Glomerular visceral epithelial cell (primary cell): ENCODE measurements at regions not wholly inside any gene's neighbourhood (a gene's known extent, or its start where the extent isn't known, plus 50 kb on each side); places are given as distances from the start of the nearest gene placed in this dataset.

Experiments
- DNase-seq: peaks from one replicate; pipeline ENCODE4 v3.0.0-alpha.2; 2016; ENCODE audit errors: extremely low spot score

- no peak for DNase-seq
Observed at GRCh38 chr20:57849121-57849520, 139.3 kb upstream of the PMEPA1 start.

- DNase-seq, result no peak
Observed at GRCh38 chr20:57848282-57848681, 138.5 kb upstream of the PMEPA1 start.

GRCh38 chr20:57847104-57847503 lies 137.3 kb upstream of the PMEPA1 start:
- no peak for DNase-seq

DNA sequence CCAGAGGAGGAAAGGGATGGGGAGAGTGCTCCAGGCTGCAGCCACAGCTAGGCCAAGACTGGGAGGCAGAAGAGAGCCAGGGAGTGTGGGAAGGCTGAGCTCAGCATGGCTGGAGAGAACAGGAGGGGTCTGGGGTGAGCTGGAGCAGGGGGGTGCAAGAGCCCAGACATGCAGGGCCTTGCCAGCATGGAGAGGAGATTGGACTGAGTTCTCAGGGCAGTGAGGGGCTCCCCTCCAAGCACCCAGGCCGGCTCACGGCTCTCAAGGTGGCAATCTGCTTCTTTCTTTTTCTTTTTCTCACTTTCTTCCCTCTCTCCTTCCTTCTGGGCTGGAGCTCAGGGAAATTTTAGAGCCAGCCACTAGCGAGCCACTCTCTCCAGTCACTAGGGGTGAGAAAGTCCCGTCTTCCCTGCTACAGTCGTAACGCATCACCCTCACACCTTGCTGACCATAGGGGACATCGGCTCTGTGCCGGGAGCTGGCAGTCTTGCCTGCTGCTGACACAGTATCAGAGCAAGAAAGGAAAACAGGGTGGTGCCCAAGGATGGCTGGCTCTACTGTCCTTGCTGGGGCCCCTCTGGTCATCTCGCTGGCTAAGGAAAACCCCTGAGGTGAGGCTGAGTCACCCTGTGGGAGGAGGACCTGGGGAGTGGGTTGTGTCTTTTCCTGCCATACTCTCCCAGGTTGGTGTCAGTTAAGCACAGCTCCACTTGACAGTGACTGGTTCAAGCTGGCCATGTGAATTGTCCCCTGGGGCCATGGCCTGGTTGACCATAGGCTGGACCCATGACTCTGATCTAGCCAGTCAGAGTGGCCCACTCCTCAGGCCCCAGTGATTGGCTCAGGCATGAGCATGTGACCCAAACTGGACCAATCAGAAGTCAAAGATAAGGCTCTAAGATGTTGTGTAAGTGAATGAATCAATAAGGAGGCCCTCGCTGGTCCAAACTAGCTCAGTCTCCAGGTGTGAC lies 135.1 kb upstream of the PMEPA1 start:
- no peak for DNase-seq

DNA sequence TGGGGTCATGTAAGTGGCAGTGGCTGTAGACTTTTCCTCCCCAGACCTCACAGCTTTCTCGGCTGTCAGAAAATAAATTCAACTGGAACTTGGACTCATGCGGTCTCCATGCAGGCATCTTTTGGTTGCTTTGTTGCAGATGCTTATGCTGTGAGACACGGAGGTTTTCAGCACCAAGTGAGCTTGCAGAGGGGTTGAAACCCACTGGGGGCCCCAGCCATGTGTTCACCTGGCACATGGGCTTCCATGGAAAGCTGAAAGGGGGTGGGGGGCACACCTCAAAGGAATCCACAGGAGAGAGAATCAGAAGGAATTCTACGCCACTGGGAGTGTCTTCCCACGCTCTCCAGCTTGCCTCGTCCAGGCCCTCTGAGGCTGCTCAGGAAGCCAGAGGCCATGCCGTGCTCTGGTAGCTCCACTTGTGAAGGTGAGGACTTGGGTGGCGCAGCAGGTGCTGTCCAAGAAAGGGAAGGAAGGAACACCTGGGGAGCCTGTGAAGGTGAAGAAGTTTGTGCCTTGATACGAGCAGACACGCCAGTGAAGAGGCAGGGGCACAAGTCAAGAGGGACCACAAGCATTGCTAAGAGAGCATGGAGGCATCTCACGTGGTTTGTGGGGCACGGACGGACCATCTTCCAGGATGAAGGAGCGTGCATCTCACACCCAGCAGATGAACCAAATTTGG lies 134.3 kb upstream of the PMEPA1 start:
- no peak for DNase-seq

DNA sequence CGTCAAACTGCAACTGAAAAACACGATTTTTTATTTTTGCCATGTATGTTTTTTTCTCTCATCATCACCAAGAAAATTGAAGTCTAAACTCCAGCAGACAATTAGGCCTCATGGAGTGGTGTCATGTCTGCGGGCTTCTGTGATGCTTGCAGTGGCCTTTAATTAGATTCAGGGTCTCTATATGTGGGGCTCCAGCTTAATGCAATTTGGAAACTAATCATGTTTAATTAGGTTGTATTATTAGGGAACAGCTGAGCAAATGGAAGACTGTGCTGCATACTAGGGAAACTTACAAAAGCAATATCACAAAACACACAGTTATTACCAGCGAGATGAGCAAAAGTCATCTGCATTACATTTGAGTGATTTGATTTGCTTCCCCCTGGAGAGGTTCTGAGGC lies 132.9 kb upstream of the PMEPA1 start:
- DNase-seq, result no peak

- DNase-seq, result no peak
Observed at GRCh38 chr20:57841297-57841866, 131.6 kb upstream of the PMEPA1 start.

DNA sequence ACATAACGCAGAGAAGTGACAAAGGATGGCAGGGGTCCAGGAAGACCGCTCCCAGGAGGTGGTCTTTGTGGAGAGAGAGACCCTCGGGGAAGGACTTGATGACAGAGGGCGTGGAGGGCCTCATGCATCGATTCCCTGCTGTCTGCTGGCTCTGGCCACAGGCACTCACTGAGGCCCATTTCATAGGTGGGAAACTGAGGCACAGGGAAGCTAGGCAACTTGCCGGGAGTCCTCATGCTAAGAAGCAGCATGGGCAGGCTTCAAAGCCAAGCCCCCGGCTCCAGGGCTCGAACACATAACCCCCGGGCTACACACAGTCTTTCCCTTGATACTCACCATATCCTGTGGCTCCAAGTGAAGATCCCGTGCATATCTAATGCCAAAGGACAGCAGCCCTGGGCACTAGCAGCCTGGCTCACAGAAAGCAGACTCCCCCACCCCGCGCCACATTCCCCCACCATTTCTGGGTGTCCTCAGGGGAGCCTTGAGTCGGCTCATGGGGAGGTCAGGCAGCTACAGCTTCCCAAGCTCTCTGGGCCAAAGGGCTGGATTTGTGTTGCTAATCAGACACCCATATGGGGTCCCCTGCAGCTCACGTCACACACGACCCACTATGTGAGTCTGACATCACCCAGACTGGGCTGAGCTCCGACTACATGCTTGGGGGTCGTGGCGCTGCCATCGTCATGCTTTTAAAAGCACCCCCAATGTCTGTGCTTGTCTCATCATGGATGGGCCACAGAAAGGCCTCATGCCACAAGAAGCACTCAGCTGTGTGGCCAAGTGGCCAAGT lies 130.9 kb upstream of the PMEPA1 start:
- no peak for DNase-seq

GRCh38 chr20:57840066-57840465 lies 130.3 kb upstream of the PMEPA1 start:
- no peak for DNase-seq

DNA sequence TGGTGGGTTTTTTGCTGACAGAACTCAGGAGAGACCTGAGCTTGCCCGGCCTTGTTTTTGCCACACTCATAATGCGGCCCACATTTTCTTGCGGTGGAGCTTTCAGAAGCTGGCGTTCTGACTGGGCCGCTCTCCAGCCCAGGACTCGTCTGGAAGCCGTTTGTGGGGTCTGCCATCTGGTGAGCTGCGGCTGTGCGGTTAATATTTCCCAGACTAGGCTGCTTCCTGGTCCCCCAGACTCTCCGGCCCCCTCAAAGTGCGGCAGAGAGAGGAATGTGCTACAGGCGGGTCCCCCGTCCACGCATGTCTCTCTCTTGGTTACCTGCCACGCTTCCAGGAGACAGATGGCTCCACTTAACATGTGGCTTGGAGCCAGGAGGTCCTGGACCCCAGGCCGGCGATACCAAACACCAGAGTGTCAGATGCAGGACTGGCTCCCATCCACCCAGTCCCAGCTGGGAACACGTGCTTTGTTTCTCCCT lies 128.9 kb upstream of the PMEPA1 start:
- DNase-seq, result no peak

DNA sequence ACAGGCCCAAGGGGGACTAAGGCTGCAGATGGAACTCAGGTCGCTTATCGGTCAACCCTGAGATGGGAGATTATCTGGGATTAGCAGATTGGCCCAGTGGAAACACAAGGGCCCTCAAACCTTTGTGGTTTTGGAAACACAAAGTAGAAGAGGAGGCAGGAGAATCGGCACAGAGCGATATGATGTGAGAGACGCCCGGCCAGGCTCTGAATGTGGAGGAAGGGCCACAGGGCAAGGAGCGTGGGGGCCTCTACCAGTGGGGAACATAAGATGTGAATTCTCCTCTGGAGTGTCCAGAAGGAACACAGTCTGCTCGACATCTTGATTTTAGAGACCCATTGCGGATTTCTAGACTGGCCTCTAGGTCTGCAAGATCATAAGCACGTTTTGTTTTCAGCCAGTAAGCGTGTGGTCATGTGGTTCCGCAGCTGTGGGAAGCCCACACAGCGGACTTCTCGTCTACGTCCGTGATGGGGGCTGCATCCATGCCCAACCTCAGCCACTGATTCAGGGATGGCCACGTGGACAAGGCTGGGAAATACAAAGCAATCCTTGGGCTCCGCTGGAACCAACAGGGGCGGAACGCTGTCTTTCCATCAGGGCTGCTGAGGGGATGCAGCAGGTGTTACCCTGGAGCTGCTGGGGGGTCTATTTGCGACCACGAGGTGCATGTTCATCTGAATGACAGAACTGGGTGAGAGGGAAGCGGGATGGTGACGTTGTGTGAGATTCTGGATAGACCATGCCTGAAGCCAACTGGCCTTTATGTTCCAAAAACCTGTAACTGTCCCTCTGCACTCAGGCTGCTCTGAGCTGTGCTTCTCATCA lies 127.6 kb upstream of the PMEPA1 start:
- DNase-seq, result no peak

- DNase-seq, result no peak
Observed at GRCh38 chr20:57835588-57836455, 126.0 kb upstream of the PMEPA1 start.

DNA sequence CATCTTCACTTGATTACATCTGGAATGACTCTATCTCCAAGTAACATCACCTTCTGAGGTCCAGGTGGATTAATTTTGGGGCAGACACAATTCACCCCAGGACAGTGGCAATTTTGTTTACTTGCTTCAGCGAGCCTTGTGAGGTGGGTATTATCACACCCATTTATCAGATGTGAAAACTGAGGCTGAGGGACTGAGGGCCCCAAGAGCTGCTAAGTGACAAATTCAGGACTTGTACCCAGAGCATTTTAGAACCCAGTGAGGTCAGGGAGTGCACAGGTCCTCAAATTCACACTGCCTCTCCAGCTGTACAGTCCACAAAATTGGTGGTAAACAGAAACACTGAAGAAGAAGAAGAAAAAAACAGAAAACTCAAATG lies 125.2 kb upstream of the PMEPA1 start:
- DNase-seq, result no peak

GRCh38 chr20:57834306-57835073 lies 124.7 kb upstream of the PMEPA1 start:
- no peak for DNase-seq

DNA sequence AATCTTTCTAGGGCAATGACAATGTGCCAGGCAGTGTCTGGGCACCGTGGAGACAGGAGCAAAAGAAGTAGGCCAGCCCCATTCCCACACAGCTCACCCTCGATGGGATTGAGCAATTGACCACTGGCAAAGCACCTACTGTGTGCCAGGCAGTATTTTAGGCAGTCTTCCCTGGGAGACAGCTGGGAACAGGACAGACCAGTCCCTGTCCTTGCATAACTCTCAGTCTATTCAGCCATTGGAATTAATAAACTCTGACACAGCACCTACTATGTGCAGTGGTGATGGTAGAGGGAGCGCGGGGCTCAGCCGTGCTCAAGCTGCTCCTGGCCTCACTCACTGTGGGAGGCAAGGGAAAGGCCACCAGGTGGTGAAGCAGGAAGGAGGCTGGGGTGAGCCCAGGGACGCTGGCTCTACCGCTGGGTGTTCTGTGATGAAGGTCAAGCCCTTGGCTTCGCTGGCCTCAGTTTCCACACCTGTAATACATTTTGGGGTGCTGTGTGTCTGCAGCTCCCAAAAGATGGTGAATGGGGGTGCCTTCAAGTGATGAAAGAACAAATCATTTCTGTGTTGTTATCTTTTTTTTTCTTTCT lies 122.3 kb upstream of the PMEPA1 start:
- no peak for DNase-seq

DNA sequence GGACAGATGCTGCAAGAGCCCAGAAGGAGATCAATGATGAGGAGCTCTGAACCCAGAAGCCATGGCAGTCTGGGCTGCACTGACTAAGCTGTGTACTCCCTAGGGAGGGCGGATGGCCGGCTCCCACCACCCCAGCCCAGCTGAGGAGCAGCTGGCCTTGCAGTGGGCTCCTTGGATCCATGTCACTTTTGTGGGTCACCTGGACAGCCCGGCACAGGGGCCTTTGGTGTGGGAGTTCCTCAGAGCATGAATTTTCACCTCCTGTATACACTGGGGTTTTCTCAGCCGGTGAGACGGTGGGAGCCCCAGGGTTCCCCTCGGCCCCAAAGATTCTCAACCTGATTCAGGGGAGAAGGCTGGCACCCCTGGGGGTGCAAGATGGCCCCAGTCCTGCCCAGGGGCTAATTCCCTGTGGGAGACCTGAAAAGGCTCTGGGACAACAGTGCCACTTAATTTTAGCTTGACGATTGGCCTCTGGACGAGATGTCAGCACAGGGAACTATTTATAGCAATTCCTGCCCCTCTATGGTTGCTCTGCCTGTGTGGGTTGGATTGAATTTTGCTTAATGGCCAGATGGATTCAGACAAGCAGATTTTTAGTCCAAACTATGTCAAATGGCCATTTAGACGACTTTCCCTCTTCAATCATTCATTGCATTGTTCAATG lies 121.6 kb upstream of the PMEPA1 start:
- DNase-seq, result no peak

DNA sequence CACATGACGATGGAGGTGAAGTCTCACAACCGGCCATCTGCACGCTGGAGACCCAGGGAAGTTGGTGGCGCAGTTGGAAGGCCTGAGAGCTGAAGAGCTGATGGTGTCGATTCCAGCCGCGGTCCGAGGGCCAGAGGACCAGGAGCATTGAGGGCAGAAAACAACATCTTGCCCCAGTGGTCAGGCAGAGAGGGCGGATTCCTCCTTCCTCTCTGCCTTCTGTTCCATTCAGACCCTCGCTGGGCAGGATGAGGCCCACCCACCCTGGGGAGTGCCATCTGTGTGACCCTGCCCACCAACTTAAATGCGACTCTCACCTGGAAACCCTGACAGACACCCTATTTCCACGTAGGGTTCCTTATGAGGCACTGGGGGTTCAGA lies 120.7 kb upstream of the PMEPA1 start:
- DNase-seq, result no peak

GRCh38 chr20:57829805-57830514 lies 120.1 kb upstream of the PMEPA1 start:
- DNase-seq, result no peak
